Heart right ventricle (tissue), 16 donors: ENCODE measurements at regions not wholly inside any gene's neighbourhood (a gene's known extent, or its start where the extent isn't known, plus 50 kb on each side); places are given as distances from the start of the nearest gene placed in this dataset.
"Not testable (repeated sequence)": the region's sequence is repeated elsewhere in the genome, so short reads cannot be mapped to it uniquely, and the experiment has no call there.

Experiments used
- ATAC-seq, 8 donors: fragments of 200-7000 bp; cut with Tn5 transposase; one replicate each; pipeline ENCODE4 v1.9.1; 2020; ENCODE audit warnings: mild to moderate bottlenecking in 8 of 8, moderate library complexity in 8 of 8, moderate number of reproducible peaks in 1 of 8
- DNase-seq, 2 donors: peaks; one replicate each; pipeline ENCODE4 v3.0.0-alpha.2; 2020
- H3K27ac ChIP-seq, 10 donors: fragments of 200-600 bp; sonication (generic) in 2 of 10; one replicate each; pipeline versions ENCODE4 v1.5.0 to v1.8.0; 2020 to 2022; ENCODE audit warnings: mild to moderate bottlenecking in 3 of 10
- H3K27me3 ChIP-seq, 7 donors: fragments of 200-600 bp; one replicate each; pipeline ENCODE4 v1.8.0; 2021 to 2022; ENCODE audit warnings: mild to moderate bottlenecking in 2 of 7
- H3K36me3 ChIP-seq, 9 donors: fragments of 200-600 bp; sonication (generic) in 1 of 9; one replicate each; pipeline versions ENCODE4 v1.5.0 to v1.8.0; 2020 to 2022; ENCODE audit warnings: mild to moderate bottlenecking in 2 of 9
- H3K4me1 ChIP-seq, 9 donors: fragments of 200-600 bp; sonication (generic) in 1 of 9; one replicate each; pipeline versions ENCODE4 v1.5.0 to v1.8.0; 2020 to 2022; ENCODE audit warnings: mild to moderate bottlenecking in 4 of 9
- H3K4me3 ChIP-seq, 10 donors: fragments of 200-600 bp; sonication (generic) in 2 of 10; one replicate each; pipeline versions ENCODE4 v1.5.0 to v1.8.0; 2020 to 2022; ENCODE audit warnings: mild to moderate bottlenecking in 7 of 10, moderate library complexity in 2 of 10
- H3K9me3 ChIP-seq, 11 donors: fragments of 200-600 bp in 10 of 11; sonication (generic) in 2 of 11; one replicate each; pipeline versions ENCODE4 v1.5.0 to v1.8.0; 2013 to 2022; ENCODE audit warnings: mild to moderate bottlenecking in 2 of 11, control low read depth in 1 of 11, moderate library complexity in 1 of 11
- CTCF ChIP-seq, 9 donors: fragments of 200-600 bp; sonication (generic) in 2 of 9; IDR thresholded peaks; one replicate each; pipeline versions ENCODE4 v1.5.0 to v1.8.0; 2021 to 2022; ENCODE audit warnings: antibody characterized with exemption in 9 of 9, mild to moderate bottlenecking in 5 of 9, moderate library complexity in 1 of 9
- WGBS, 2 donors: extraction: QIAGEN DNeasy Blood & Tissue Kit; methylation state at CpG; one replicate each; pipeline ENCODE4 v1.1.7; 2013; ENCODE audit warnings: inconsistent platforms in 1 of 2; 5-methylcytosine and 5-hydroxymethylcytosine counted together
- intact Hi-C, 10 donors: fragments of 100-400 bp; cut with DNase I; formaldehyde crosslinking; loops; one replicate each; pipeline versions ENCODE4 v1.11.1 to v1.14.2; 2022
- donor health status: Arrhythmogenic right ventricular cardiomyopathy.
- donor health status: ischemic (EF 13 %, LVEDD 7.1; RV severe dilation, severe dysfunction).
- donor health status: healthy with polysubstance abuse.
- donor health status: DM: no; HTN: yes; CAD: no.
- donor health status: DM: no; HTN: no; CAD: no.
- donor health status: ischemic (EF 25% LVEDD 6.9; RV normal size, moderate dysfunction).
- donor health status: ischemic (EF 25% LVEDD 5.7; RV mildly dilated, moderate dysfunction).
- donor health status: healthy.
- donor health status: DM: yes; HTN: yes; CAD: no.
- donor health status: Ischemic cardiomyopathy.
- donor health status: ischemic (EF 35%, LVEDD 5.7; RV mildly dilated, moderate dysfunction).
- donor health status: nonischemic (EF 11% LVEDD 7.7; RV severe dilation, severe dysfunction).
- donor health status: DM: yes; HTN: yes; CAD: no.
- donor health status: PGD.
- donor health status: ischemic (EF 29% LVEDD 5.4; RV normal size, mild dysfunction).
- donor health status: nonischemic (EF 23%, LVEDD 6.1; RV moderate dilation, normal function).

- 67 to 72% methylated on average over 2 of the region's 2 CpGs for WGBS, 2 donors
- Histone ChIP-seq H3K27ac (no peak overlapping the region), H3K4me3 (no peak overlapping the region), H3K27me3 (no peaks in the 10 kb centered on the region), H3K9me3 (peaks cover 0 to 4% (median 0%) of the 10 kb centered on the region in 11 donors), H3K4me1 (no peaks in the 10 kb centered on the region), H3K36me3 (no peaks in the 10 kb centered on the region)
- no peak for TF ChIP-seq CTCF (IDR thresholded peaks at IDR 0.05)
- ATAC-seq (no peak), DNase-seq (no peak)
- intact Hi-C loops = no loop called here
These were observed 524.3 kb upstream of the GRAMD2B start for GRCh38 chr5:125898851-125899405.

GRCh38 chr5:125912028-125912427, 511.2 kb upstream of the GRAMD2B start:
- ATAC-seq = no peak
- DNase-seq = no peak

GRCh38 chr5:125913200-125913599, 510.0 kb upstream of the GRAMD2B start:
- ATAC-seq = no peak
- TF ChIP-seq CTCF (IDR thresholded peaks at IDR 0.05) = no peak
- 80 to 86% methylated on average over 2 of the region's 2 CpGs for WGBS, 2 donors
- Histone ChIP-seq H3K36me3 (no peaks in the 10 kb centered on the region), H3K27ac (no peak overlapping the region), H3K4me1 (no peaks in the 10 kb centered on the region), H3K4me3 (no peak overlapping the region), H3K9me3 (peaks cover 0 to 55% (median 3%) of the 10 kb centered on the region in 11 donors), H3K27me3 (no peaks in the 10 kb centered on the region)
- DNase-seq = no peak
- intact Hi-C loops = no loop called here

More at GRCh38 chr5:125912028-125912427, 511.2 kb upstream of the GRAMD2B start:
- no peak overlapping the region for H3K27ac ChIP-seq
- TF ChIP-seq CTCF (IDR thresholded peaks at IDR 0.05) = no peak
- H3K27me3 ChIP-seq = no peaks in the 10 kb centered on the region
- no peaks in the 10 kb centered on the region for H3K36me3 ChIP-seq
- intact Hi-C loops = no loop called here
- H3K4me3 ChIP-seq = no peak overlapping the region
- no peaks in the 10 kb centered on the region for H3K4me1 ChIP-seq
- 97 to 100% methylated on average over 1 of the region's 1 CpG for WGBS, 2 donors
- peaks cover 0 to 63% (median 6%) of the 10 kb centered on the region in 11 donors for H3K9me3 ChIP-seq

- intact Hi-C loops = no loop called here
- no peak for TF ChIP-seq CTCF (IDR thresholded peaks at IDR 0.05)
- Histone ChIP-seq H3K36me3 (no peaks in the 10 kb centered on the region), H3K27me3 (no peaks in the 10 kb centered on the region), H3K4me1 (no peaks in the 10 kb centered on the region), H3K9me3 (peaks cover 0 to 42% (median 0%) of the 10 kb centered on the region in 11 donors), H3K27ac (no peak overlapping the region), H3K4me3 (no peak overlapping the region)
- no peak for ATAC-seq
- no peak for DNase-seq
- WGBS, 2 donors = 84 to 89% methylated on average over 3 of the region's 3 CpGs
These were observed 508.7 kb upstream of the GRAMD2B start for GRCh38 chr5:125914471-125914870.

- H3K27me3 ChIP-seq, H3K4me1 ChIP-seq, H3K27ac ChIP-seq, ATAC-seq, DNase-seq, H3K4me3 ChIP-seq, intact Hi-C loops, H3K36me3 ChIP-seq: not testable (repeated sequence)
- H3K9me3 ChIP-seq = peaks cover 0 to 18% (median 0%) of the 10 kb centered on the region in 11 donors
- 92 to 93% methylated on average over 11 of the region's 11 CpGs for WGBS, 2 donors
These were observed 499.3 kb upstream of the GRAMD2B start for GRCh38 chr5:125923958-125924357.
